ENCODE measurements at regions not wholly inside any gene's neighbourhood (a gene's known extent, or its start where the extent isn't known, plus 50 kb on each side); places are given as distances from the start of the nearest gene placed in this dataset.

GRCh38 chr15:62951481-62951880 is 91.1 kb upstream of the TPM1 start:
- Histone ChIP-seq H3K9me3 (no peaks in the 10 kb centered on the region), H3K27ac (no peak overlapping the region), H3K36me3 (no peaks in the 10 kb centered on the region), H3K27me3 (replicated peaks in 1 of 7) (peaks cover 0 to 68% (median 5%) of the 10 kb centered on the region in 7 donors), H3K4me1 (peaks cover 0 to under 1% (median 0%) of the 10 kb centered on the region in 6 donors), H3K4me3 (no peak overlapping the region)
- intact Hi-C loops (cut with DNase I; ENCODE audit: low total_unique reads), result no loop called here
- DNase-seq, result no peak
- TF ChIP-seq CTCF (IDR thresholded peaks at IDR 0.05 in 8 of 11, conservative IDR thresholded peaks at IDR 0.05 in 3 of 11) (no peak), POLR2A (IDR thresholded peaks at IDR 0.05) (no peak), POLR2AphosphoS5 (IDR thresholded peaks at IDR 0.05) (no peak)
- WGBS, 5 donors, result 71 to 87% (median 83%) methylated on average over 5 of the region's 5 CpGs

GRCh38 chr15:62953021-62953420 is 89.5 kb upstream of the TPM1 start:
- intact Hi-C loops (cut with DNase I; ENCODE audit: low total_unique reads), result no loop called here
- WGBS, 5 donors, result 33 to 52% (median 42%) methylated on average over 23 to 29 of the region's 29 CpGs
- no peak for DNase-seq
- TF ChIP-seq CTCF (IDR thresholded peaks at IDR 0.05 in 8 of 11, conservative IDR thresholded peaks at IDR 0.05 in 3 of 11), result no peak
- TF ChIP-seq POLR2A (IDR thresholded peaks at IDR 0.05), result no peak
- TF ChIP-seq POLR2AphosphoS5 (IDR thresholded peaks at IDR 0.05), result no peak
- H3K27ac ChIP-seq, result no peak overlapping the region
- no peak overlapping the region for H3K4me3 ChIP-seq
- H3K36me3 ChIP-seq, result no peaks in the 10 kb centered on the region
- H3K27me3 ChIP-seq (replicated peaks in 1 of 7), result peaks cover 0 to 58% (median 5%) of the 10 kb centered on the region in 7 donors
- peaks cover 0 to 14% (median 0%) of the 10 kb centered on the region in 6 donors for H3K4me1 ChIP-seq
- no peaks in the 10 kb centered on the region for H3K9me3 ChIP-seq

GRCh38 chr15:62953496-62954045 is 89.0 kb upstream of the TPM1 start:
- 90 to 94% (median 93%) methylated on average over 24 of the region's 24 CpGs for WGBS, 5 donors
- intact Hi-C loops (cut with DNase I; ENCODE audit: low total_unique reads), result no loop called here
- H3K27ac ChIP-seq, result no peak overlapping the region
- H3K4me3 ChIP-seq, result no peak overlapping the region
- peaks cover 0 to 17% (median 0%) of the 10 kb centered on the region in 6 donors for H3K4me1 ChIP-seq
- peaks cover 0 to 52% (median 5%) of the 10 kb centered on the region in 7 donors for H3K27me3 ChIP-seq (replicated peaks in 1 of 7)
- no peaks in the 10 kb centered on the region for H3K9me3 ChIP-seq
- no peak for TF ChIP-seq CTCF (IDR thresholded peaks at IDR 0.05 in 8 of 11, conservative IDR thresholded peaks at IDR 0.05 in 3 of 11)
- no peak for TF ChIP-seq POLR2AphosphoS5 (IDR thresholded peaks at IDR 0.05)
- no peak for TF ChIP-seq POLR2A (IDR thresholded peaks at IDR 0.05)
- no peaks in the 10 kb centered on the region for H3K36me3 ChIP-seq
- DNase-seq, result no peak

- Histone ChIP-seq H3K27ac (no peak overlapping the region), H3K27me3 (replicated peaks in 1 of 7) (peaks cover 0 to 19% (median 5%) of the 10 kb centered on the region in 7 donors)
Observed at GRCh38 chr15:62957130-62957529, 85.4 kb upstream of the TPM1 start.

More at GRCh38 chr15:62957130-62957529, 85.4 kb upstream of the TPM1 start:
- TF ChIP-seq POLR2A (IDR thresholded peaks at IDR 0.05) (no peak), CTCF (IDR thresholded peaks at IDR 0.05 in 8 of 11, conservative IDR thresholded peaks at IDR 0.05 in 3 of 11) (no peak), POLR2AphosphoS5 (IDR thresholded peaks at IDR 0.05) (no peak)
- Histone ChIP-seq H3K9me3 (no peaks in the 10 kb centered on the region), H3K4me1 (peaks cover 0 to 21% (median 0%) of the 10 kb centered on the region in 6 donors), H3K36me3 (no peaks in the 10 kb centered on the region), H3K4me3 (no peak overlapping the region)
- intact Hi-C loops (cut with DNase I; ENCODE audit: low total_unique reads), result no loop called here
- WGBS, 5 donors, result 57 to 77% (median 58%) methylated on average over 6 of the region's 6 CpGs
- DNase-seq, result no peak
